OCI-LY7 (cell line): ENCODE measurements at regions not wholly inside any gene's neighbourhood (a gene's known extent, or its start where the extent isn't known, plus 50 kb on each side); places are given as distances from the start of the nearest gene placed in this dataset.

Experiments
- BruUV-seq: library from RNA; stranded (reverse); fragments of 400-500 nt; replicated peaks from 2 replicates; lab custom pipeline; 2021; lab: Mats Ljungman, UMichigan
- CTCF ChIA-PET: fragments of 300-600 bp; sonication (Branson Sonifier 250); formaldehyde crosslinking; loops from one replicate; lab custom pipeline; 2022; ENCODE audit warnings: antibody characterized with exemption; ENCODE audit not compliant: unreplicated experiment; lab: Charles Lee
- POLR2A ChIA-PET: fragments of 300-600 bp; sonication (Branson Sonifier 250); formaldehyde crosslinking; loops from one replicate; lab custom pipeline; 2022; ENCODE audit warnings: antibody characterized with exemption; lab: Charles Lee
- DNase-seq: peaks from one replicate; pipeline ENCODE4 v3.0.0-alpha.2; 2015; ENCODE audit warnings: low spot score
- H2AFZ ChIP-seq: fragments of 200-600 bp; sonication (generic), shearing (Covaris generic); 2 replicates; pipeline ENCODE4 v1.6.1; 2014; ENCODE audit warnings: mild to moderate bottlenecking, antibody characterized with exemption, low read length, moderate library complexity
- H3K27ac ChIP-seq: fragments of 200-600 bp; sonication (generic); 2 replicates; pipeline ENCODE4 v1.5.1; 2014; ENCODE audit warnings: mixed run types, low read depth, mild to moderate bottlenecking, moderate library complexity, low read length, inconsistent platforms; ENCODE audit not compliant: poor library complexity, severe bottlenecking
- H3K36me3 ChIP-seq: fragments of 200-600 bp; sonication (generic); 2 replicates; pipeline ENCODE4 v1.6.1; 2014; ENCODE audit warnings: mild to moderate bottlenecking, antibody characterized with exemption, low read length, moderate library complexity, mixed read lengths; ENCODE audit not compliant: insufficient read depth
- H3K4me1 ChIP-seq: fragments of 200-600 bp; sonication (generic); 2 replicates; pipeline ENCODE4 v1.5.1; 2014; ENCODE audit warnings: mild to moderate bottlenecking, low read length; ENCODE audit not compliant: insufficient read depth, poor library complexity, severe bottlenecking
- H3K4me2 ChIP-seq: fragments of 200-600 bp; sonication (generic); 2 replicates; pipeline ENCODE4 v1.6.1; 2014; ENCODE audit warnings: mild to moderate bottlenecking, low read length
- H3K4me3 ChIP-seq: fragments of 200-600 bp; sonication (generic); 2 replicates; pipeline ENCODE4 v1.5.1; 2014; ENCODE audit warnings: mild to moderate bottlenecking, low read depth, low read length; ENCODE audit not compliant: poor library complexity, severe bottlenecking
- H3K79me2 ChIP-seq: fragments of 200-600 bp; sonication (generic); 2 replicates; pipeline ENCODE4 v1.6.1; 2016; ENCODE audit warnings: low read depth, mild to moderate bottlenecking, low read length, moderate library complexity, mixed read lengths; ENCODE audit not compliant: insufficient read depth
- H3K9me2 ChIP-seq: fragments of 200-600 bp; sonication (generic); 2 replicates; pipeline ENCODE4 v1.6.1; 2016; ENCODE audit warnings: mild to moderate bottlenecking, low read length, mixed read lengths; ENCODE audit not compliant: insufficient read depth
- H3K9me3 ChIP-seq: fragments of 200-600 bp; sonication (generic); 2 replicates; pipeline ENCODE4 v1.6.1; 2014; ENCODE audit warnings: mild to moderate bottlenecking, mixed run types, low read length, mixed read lengths
- H4K20me1 ChIP-seq: fragments of 200-600 bp; sonication (generic); 2 replicates; pipeline ENCODE4 v1.6.1; 2014; ENCODE audit warnings: mild to moderate bottlenecking, antibody characterized with exemption, low read length, moderate library complexity, mixed read lengths; ENCODE audit not compliant: insufficient read depth
- EZH2phosphoT487 ChIP-seq: fragments of 200-600 bp; sonication (generic); IDR thresholded peaks from 2 replicates; pipeline ENCODE4 v1.6.1; 2018; ENCODE audit warnings: low read depth, borderline replicate concordance, mild to moderate bottlenecking, mixed run types, antibody characterized with exemption, low read length, moderate library complexity, mixed read lengths
- intact Hi-C: fragments of 100-400 bp; cut with micrococcal nuclease; formaldehyde crosslinking; loops from one replicate; pipeline ENCODE4 v1.10.0; 2022; ENCODE audit not compliant: unreplicated experiment
- TF ChIP-seq, protein P1 (sequence below): fragments of 200-600 bp; sonication (generic); conservative IDR thresholded peaks from 2 replicates; pipeline ENCODE4 v1.5.1; 2014; ENCODE audit warnings: mild to moderate bottlenecking, antibody characterized with exemption, low read length, moderate library complexity, mixed read lengths

DNA sequence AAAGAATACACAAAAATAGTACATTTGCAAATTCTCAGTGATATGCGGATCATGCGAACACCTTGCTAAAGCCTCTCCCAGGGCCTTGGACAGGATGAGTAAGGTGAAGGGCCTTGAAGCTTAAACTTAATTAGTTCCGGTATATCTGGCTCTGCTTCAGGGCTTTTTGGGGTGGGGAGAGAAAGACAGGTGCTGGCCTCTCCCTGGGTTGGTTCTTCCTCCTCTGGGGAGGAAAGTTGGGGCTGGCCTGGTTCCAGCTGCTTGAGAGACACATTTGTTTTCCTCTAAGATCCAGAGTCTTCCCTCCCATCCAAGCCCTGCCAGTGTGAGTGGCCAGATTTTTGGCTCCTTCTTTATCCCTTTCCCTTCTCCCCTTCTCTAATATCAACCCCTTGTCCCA is 64.7 kb upstream of the EPHB3 start:
- Histone ChIP-seq H3K4me1 (no peaks in the 10 kb centered on the region), H3K4me3 (no peak overlapping the region), H3K9me3 (no peaks in the 10 kb centered on the region), H3K79me2 (no peaks in the 10 kb centered on the region), H2AFZ (no peak overlapping the region), H3K9me2 (no peaks in the 10 kb centered on the region), H3K4me2 (no peak overlapping the region), H3K36me3 (no peaks in the 10 kb centered on the region), H3K27ac (no peak overlapping the region), H4K20me1 (no peaks in the 10 kb centered on the region)
- TF ChIP-seq, protein P1, sequence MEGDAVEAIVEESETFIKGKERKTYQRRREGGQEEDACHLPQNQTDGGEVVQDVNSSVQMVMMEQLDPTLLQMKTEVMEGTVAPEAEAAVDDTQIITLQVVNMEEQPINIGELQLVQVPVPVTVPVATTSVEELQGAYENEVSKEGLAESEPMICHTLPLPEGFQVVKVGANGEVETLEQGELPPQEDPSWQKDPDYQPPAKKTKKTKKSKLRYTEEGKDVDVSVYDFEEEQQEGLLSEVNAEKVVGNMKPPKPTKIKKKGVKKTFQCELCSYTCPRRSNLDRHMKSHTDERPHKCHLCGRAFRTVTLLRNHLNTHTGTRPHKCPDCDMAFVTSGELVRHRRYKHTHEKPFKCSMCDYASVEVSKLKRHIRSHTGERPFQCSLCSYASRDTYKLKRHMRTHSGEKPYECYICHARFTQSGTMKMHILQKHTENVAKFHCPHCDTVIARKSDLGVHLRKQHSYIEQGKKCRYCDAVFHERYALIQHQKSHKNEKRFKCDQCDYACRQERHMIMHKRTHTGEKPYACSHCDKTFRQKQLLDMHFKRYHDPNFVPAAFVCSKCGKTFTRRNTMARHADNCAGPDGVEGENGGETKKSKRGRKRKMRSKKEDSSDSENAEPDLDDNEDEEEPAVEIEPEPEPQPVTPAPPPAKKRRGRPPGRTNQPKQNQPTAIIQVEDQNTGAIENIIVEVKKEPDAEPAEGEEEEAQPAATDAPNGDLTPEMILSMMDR = no peak
- TF ChIP-seq EZH2phosphoT487 = no peak
- ChIA-PET POLR2A (no interaction called here), CTCF (no interaction called here)
- intact Hi-C loops = no loop called here
- no peak for DNase-seq
- no TSS peak for BruUV-seq

DNA sequence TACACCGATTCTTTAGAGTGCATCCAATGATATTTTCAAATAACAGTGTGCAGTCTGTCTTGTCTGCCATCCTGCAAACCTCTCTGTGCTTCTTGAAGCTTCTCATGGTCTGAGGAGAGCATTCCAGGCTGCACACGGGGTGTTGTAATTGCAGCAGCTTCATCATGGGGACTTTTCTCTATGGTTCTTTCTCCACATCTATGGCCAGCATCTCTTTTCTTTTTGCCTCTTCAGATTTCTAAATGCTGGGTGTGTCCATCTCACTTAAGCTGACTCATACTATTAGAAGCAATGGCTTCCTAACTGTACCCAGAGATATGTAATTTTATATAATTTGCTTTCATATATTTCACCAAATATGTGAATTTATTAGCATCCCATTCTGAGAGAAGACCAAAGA is 63.8 kb upstream of the EPHB3 start:
- POLR2A ChIA-PET = no interaction called here
- BruUV-seq = no TSS peak
- Histone ChIP-seq H4K20me1 (no peaks in the 10 kb centered on the region), H3K27ac (no peak overlapping the region), H3K9me2 (no peaks in the 10 kb centered on the region), H3K4me2 (no peak overlapping the region), H3K36me3 (no peaks in the 10 kb centered on the region), H2AFZ (no peak overlapping the region), H3K79me2 (no peaks in the 10 kb centered on the region), H3K9me3 (no peaks in the 10 kb centered on the region), H3K4me3 (no peak overlapping the region), H3K4me1 (no peaks in the 10 kb centered on the region)
- no peak for DNase-seq
- intact Hi-C loops = no loop called here
- CTCF ChIA-PET = no interaction called here
- TF ChIP-seq EZH2phosphoT487 = no peak
- TF ChIP-seq, protein P1 = no peak

DNA sequence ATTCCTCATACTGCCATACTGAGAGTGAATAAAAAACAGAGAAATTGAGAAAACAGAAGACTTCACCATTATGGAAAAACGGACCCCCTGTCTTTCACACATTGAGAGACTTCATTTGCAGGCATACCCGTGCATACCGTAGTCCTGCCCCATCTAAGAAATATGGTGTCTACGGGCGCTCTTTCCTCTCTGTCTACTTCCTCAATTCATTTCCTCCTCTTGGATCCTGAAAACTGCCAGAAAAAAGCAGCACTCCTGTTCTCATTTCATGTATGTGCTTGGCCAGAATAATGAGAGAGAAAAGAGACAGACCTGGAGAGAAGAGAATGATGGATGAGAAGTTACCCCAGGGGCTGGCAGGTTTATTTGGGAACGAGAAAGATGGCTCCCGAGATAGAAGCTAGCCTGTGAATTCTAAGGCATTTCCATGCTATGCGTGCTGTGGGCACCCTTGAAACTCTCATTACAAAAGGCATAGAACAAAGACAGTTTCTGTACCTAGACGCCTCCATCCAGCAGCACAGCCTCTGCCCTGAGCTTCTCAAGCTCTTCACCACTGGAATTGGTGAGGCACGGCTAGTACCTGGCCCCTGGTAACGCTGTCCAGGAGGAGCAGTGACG is 62.5 kb upstream of the EPHB3 start:
- H3K79me2 ChIP-seq = no peaks in the 10 kb centered on the region
- intact Hi-C loops = no loop called here
- H3K36me3 ChIP-seq = no peaks in the 10 kb centered on the region
- no peaks in the 10 kb centered on the region for H3K9me3 ChIP-seq
- no peak for TF ChIP-seq EZH2phosphoT487
- TF ChIP-seq, protein P1 = no peak
- no peak overlapping the region for H2AFZ ChIP-seq
- no peaks in the 10 kb centered on the region for H4K20me1 ChIP-seq
- H3K27ac ChIP-seq = no peak overlapping the region
- DNase-seq = no peak
- CTCF ChIA-PET = no interaction called here
- H3K4me1 ChIP-seq = no peaks in the 10 kb centered on the region
- H3K9me2 ChIP-seq = no peaks in the 10 kb centered on the region
- BruUV-seq = no TSS peak
- H3K4me2 ChIP-seq = no peak overlapping the region
- POLR2A ChIA-PET = no interaction called here
- H3K4me3 ChIP-seq = no peak overlapping the region
